ENCODE measurements at regions not wholly inside any gene's neighbourhood (a gene's known extent, or its start where the extent isn't known, plus 50 kb on each side); places are given as distances from the start of the nearest gene placed in this dataset.

DNA sequence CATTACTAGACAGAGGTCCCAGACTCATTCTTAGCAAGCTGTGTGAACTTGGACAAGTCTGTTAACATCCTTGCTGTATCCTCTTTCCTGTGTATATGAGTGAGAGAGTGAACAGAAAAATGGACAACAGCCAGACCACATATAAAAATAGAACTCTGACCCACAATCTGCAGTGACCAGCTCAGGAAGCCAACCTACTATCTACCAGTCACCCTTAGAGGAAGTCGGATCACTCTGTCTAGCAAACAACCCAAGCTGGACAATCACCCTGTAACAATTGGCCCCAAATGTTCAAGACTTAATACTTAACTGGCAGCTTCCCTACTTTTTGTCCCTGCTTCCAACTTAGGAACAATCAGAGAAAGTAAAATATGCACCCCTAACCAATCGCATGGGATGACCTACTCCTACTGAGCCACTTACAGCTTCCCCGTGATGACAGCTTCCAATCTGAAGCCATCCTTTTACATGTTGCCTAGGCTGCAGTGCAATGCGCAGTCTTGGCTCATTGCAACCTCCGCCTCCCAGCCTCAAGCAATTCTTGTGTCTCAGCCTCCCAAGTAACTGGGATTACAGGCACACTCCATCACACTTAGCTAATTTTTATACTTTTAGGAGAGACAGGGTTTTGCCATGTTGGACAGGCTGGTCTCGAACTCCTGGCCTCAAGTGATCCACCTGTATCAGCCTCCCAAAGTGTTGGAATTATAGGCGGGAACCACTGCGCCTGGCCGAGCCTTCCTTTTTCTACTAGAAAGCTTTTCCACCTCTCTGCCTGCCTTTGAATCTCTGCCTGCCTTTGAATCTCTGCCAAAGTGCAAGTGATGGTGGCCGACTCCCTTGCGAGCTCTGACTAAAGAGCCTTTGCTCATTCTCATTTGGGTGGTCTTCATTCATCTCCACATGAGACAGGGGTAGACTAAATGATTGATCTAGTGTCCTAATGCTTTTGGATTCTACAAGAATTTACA, 158.3 kb upstream of the NDUFV2 start (continued):
- no peak for TF ChIP-seq NANOG (IDR thresholded peaks at IDR 0.05; ENCODE audit: insufficient read depth, low read depth, low read length, poor library complexity, severe bottlenecking)
- TF ChIP-seq SP4 (IDR thresholded peaks at IDR 0.05; ENCODE audit: low read length), result no peak
- no peak for TF ChIP-seq SAP30 (IDR thresholded peaks at IDR 0.05; ENCODE audit: insufficient read depth, insufficient replicate concordance, low read length)
- TF ChIP-seq TCF12 (IDR thresholded peaks at IDR 0.05; ENCODE audit: low read depth, low read length), result no peak
- TF ChIP-seq RAD21 (IDR thresholded peaks at IDR 0.05 in 1 of 2, conservative IDR thresholded peaks at IDR 0.05 in 1 of 2; ENCODE audit: low read depth in 2 of 2, low read length in 2 of 2), result no peak
- no peak for TF ChIP-seq HDAC2 (IDR thresholded peaks at IDR 0.05; ENCODE audit: borderline replicate concordance in 1 of 2, low read depth in 2 of 2, low read length in 2 of 2)
- TF ChIP-seq CBX5 (IDR thresholded peaks at IDR 0.05; ENCODE audit: low read depth, low read length), result no peak
- TF ChIP-seq, protein P1, sequence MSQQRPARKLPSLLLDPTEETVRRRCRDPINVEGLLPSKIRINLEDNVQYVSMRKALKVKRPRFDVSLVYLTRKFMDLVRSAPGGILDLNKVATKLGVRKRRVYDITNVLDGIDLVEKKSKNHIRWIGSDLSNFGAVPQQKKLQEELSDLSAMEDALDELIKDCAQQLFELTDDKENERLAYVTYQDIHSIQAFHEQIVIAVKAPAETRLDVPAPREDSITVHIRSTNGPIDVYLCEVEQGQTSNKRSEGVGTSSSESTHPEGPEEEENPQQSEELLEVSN (IDR thresholded peaks at IDR 0.05), result no peak

Data from H1 (cell line).